ENCODE measurements at regions not wholly inside any gene's neighbourhood (a gene's known extent, or its start where the extent isn't known, plus 50 kb on each side); places are given as distances from the start of the nearest gene placed in this dataset. TPM values are rescaled to one million over a fixed set of nuclear protein-coding genes. Genes with fewer than 3 reads are reported as not detected.

DNA sequence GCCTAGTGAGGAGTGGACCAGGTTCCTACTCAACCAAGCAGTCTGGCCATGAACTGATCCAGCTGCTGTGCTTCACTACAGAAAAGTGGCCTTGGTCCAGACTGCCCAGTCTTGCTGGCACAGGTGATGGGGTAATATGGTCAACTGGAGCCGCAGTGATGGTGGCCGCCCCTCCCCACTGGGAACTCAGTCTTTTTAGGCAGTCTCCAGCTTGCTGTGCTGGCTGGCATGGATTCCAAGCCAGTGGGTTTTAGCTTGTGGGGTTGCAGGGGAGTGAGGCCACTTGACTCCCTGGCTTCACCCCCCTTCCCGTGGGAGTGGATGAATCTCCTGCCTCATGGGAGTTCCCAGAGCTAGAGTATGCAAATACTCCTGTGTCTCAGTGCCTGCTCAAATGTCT lies 52.7 kb upstream of the CDK6 start (continued):
- TF ChIP-seq, protein P1, sequence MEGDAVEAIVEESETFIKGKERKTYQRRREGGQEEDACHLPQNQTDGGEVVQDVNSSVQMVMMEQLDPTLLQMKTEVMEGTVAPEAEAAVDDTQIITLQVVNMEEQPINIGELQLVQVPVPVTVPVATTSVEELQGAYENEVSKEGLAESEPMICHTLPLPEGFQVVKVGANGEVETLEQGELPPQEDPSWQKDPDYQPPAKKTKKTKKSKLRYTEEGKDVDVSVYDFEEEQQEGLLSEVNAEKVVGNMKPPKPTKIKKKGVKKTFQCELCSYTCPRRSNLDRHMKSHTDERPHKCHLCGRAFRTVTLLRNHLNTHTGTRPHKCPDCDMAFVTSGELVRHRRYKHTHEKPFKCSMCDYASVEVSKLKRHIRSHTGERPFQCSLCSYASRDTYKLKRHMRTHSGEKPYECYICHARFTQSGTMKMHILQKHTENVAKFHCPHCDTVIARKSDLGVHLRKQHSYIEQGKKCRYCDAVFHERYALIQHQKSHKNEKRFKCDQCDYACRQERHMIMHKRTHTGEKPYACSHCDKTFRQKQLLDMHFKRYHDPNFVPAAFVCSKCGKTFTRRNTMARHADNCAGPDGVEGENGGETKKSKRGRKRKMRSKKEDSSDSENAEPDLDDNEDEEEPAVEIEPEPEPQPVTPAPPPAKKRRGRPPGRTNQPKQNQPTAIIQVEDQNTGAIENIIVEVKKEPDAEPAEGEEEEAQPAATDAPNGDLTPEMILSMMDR (IDR thresholded peaks at IDR 0.05; ENCODE audit: low read depth, low read length, missing input control) = no peak

Small RNAs in the stretch of these regions (small RNA-seq; reads per million reads assigned to genes)
- gene RN7SL7P = not detected

Data from liver (tissue), 3 donors.